Suprapubic skin (tissue), 3 donors: ENCODE measurements at regions not wholly inside any gene's neighbourhood (a gene's known extent, or its start where the extent isn't known, plus 50 kb on each side); places are given as distances from the start of the nearest gene placed in this dataset.

Source experiments
- EP300 ChIP-seq: sonication (generic); formaldehyde crosslinking; IDR thresholded peaks from one replicate; pipeline ENCODE4 v1.6.1; 2017; ENCODE audit warnings: antibody characterized with exemption
- POLR2A ChIP-seq, 2 donors: fragments of 450-650 bp; IDR thresholded peaks; one replicate each; pipeline ENCODE4 v1.6.1; 2017; ENCODE audit warnings: antibody characterized with exemption in 2 of 2, mild to moderate bottlenecking in 2 of 2, moderate library complexity in 2 of 2
- TF ChIP-seq, protein P1 (sequence below), 2 donors: fragments of 200-600 bp in 1 of 2; fragments of 450-650 bp in 1 of 2; sonication (generic) in 1 of 2; IDR thresholded peaks; one replicate each; pipeline ENCODE4 v1.5.1; 2016 to 2019; ENCODE audit warnings: antibody characterized with exemption in 2 of 2, mild to moderate bottlenecking in 1 of 2, moderate library complexity in 1 of 2

DNA sequence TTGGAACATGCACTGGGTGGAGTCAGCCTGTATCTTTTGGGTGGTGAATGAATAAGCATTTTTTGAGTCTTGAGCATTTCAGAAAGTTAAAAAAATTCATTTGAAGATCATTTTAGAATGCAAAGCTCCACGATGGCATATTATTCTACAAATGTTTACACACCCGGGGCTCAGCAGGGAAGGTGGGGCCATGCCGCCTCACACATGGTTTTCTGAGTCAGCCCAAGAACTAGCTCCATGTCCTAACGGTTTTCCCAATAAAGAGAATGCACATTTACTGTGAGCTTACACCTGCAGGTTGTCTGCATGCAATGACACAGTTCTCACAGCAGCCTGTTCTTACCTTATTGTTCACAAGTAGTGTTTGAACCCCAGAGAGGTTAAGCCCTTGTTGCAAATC is 670.3 kb downstream of the GALR1 start:
- TF ChIP-seq, protein P1, sequence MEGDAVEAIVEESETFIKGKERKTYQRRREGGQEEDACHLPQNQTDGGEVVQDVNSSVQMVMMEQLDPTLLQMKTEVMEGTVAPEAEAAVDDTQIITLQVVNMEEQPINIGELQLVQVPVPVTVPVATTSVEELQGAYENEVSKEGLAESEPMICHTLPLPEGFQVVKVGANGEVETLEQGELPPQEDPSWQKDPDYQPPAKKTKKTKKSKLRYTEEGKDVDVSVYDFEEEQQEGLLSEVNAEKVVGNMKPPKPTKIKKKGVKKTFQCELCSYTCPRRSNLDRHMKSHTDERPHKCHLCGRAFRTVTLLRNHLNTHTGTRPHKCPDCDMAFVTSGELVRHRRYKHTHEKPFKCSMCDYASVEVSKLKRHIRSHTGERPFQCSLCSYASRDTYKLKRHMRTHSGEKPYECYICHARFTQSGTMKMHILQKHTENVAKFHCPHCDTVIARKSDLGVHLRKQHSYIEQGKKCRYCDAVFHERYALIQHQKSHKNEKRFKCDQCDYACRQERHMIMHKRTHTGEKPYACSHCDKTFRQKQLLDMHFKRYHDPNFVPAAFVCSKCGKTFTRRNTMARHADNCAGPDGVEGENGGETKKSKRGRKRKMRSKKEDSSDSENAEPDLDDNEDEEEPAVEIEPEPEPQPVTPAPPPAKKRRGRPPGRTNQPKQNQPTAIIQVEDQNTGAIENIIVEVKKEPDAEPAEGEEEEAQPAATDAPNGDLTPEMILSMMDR (IDR thresholded peaks at IDR 0.05) = no peak
- TF ChIP-seq POLR2A (IDR thresholded peaks at IDR 0.05) = no peak
- no peak for TF ChIP-seq EP300
